ENCODE measurements at regions not wholly inside any gene's neighbourhood (a gene's known extent, or its start where the extent isn't known, plus 50 kb on each side); places are given as distances from the start of the nearest gene placed in this dataset.
A peak's percentile ranks its signal among the peaks of the same experiment; 100 is the strongest.

DNA sequence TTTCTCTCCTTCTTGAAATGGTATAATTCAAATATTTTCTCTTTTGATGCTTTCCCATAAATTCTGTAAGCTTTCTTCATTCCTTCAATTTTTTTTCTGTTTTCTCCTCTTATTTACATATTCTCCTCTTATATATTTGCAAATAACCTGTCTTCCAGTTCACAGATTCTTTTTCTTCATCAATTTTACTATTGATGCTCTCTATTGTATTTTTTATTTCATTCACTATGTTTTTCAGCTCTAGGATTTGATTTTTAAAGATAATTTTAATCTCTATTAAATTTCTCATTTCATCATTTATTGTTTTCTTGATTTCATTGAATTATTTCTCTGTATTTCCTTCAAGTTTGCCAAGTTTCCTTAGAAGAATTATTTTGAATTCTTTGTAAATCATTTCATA is 54.0 kb upstream of the PRPS1L1 start:
- DNase-seq (ENCODE audit: low read depth), result no peak
- H3K4me3 ChIP-seq (ENCODE audit: low read depth, low read length), result no peak overlapping the region
- TF ChIP-seq, protein P1, sequence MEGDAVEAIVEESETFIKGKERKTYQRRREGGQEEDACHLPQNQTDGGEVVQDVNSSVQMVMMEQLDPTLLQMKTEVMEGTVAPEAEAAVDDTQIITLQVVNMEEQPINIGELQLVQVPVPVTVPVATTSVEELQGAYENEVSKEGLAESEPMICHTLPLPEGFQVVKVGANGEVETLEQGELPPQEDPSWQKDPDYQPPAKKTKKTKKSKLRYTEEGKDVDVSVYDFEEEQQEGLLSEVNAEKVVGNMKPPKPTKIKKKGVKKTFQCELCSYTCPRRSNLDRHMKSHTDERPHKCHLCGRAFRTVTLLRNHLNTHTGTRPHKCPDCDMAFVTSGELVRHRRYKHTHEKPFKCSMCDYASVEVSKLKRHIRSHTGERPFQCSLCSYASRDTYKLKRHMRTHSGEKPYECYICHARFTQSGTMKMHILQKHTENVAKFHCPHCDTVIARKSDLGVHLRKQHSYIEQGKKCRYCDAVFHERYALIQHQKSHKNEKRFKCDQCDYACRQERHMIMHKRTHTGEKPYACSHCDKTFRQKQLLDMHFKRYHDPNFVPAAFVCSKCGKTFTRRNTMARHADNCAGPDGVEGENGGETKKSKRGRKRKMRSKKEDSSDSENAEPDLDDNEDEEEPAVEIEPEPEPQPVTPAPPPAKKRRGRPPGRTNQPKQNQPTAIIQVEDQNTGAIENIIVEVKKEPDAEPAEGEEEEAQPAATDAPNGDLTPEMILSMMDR (IDR thresholded peaks at IDR 0.05; ENCODE audit: insufficient read depth, low read depth, low read length, missing control alignments), result no peak

DNA sequence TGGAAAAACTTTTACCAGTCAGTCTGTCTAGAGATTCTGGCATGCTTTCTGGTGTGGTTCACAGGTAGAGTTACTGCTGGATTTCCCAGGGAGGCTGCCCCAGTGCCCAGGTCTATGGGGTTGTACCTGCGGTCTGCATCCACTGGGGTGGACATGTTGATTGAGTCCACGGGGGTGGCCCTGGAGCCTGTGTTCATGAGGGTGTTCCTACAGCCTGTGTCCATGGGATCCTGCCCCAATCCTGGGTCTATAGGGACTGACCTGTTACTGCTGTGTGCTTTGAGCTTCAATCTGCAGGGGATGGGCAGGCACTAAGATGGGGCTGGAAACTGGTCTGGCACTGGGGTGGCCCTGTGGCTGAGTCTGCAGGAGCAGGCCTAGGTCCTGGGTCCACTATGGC is 54.5 kb upstream of the PRPS1L1 start:
- H3K4me3 ChIP-seq (ENCODE audit: low read depth, low read length), result no peak overlapping the region
- DNase-seq (ENCODE audit: low read depth), result no peak
- TF ChIP-seq, protein P1 (IDR thresholded peaks at IDR 0.05; ENCODE audit: insufficient read depth, low read depth, low read length, missing control alignments), result no peak

DNA sequence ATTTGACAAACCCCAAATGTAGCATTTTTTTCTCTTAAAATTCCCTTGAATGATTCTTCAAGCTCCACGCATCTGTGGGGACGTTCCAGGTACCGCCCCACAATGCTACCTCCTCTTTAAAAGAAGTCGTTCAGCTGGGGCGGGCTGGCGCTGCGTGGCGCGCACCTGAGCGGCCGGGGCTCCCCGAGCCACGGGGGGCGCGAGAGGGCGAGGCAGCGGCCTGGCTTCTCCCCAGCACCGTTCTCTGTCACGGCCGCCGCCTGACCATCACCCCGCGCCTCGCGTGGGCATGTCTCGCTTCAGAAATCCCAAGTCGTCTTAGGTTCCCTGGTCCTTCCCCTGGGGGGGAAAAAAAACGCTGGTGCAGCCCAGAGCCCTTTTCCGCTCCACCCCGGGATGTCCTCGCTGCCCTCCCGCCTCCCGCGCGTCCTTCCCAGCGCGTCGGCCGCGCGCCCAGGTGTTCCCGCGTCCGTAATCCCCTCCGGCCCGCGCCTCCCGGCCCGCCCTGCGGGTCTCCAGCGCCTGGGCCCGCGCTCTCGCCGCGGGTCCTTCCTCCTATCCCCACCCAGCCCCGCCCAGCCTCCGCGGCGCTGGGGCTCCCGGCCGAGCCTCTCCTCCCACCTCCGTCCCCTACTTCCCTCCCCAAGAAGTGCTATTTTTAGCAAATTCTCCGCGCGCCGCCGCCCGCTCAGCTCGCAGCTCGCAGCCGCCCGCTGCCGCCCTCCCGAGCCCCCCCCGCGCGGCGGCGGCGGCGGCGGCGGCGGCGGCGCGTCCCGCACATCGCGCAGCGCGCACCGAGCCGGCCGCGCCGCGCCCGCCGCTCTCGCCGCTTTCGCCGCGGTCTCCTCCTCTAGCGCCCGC is 58.7 kb upstream of the PRPS1L1 start:
- TF ChIP-seq, protein P1 (IDR thresholded peaks at IDR 0.05; ENCODE audit: insufficient read depth, low read depth, low read length, missing control alignments), result no peak
- H3K4me3 ChIP-seq (ENCODE audit: low read depth, low read length), result peak overlapping the region; percentile 3; the same call in 1 of the 2 replicates
- peak; percentile 3 for DNase-seq (ENCODE audit: low read depth)

DNA sequence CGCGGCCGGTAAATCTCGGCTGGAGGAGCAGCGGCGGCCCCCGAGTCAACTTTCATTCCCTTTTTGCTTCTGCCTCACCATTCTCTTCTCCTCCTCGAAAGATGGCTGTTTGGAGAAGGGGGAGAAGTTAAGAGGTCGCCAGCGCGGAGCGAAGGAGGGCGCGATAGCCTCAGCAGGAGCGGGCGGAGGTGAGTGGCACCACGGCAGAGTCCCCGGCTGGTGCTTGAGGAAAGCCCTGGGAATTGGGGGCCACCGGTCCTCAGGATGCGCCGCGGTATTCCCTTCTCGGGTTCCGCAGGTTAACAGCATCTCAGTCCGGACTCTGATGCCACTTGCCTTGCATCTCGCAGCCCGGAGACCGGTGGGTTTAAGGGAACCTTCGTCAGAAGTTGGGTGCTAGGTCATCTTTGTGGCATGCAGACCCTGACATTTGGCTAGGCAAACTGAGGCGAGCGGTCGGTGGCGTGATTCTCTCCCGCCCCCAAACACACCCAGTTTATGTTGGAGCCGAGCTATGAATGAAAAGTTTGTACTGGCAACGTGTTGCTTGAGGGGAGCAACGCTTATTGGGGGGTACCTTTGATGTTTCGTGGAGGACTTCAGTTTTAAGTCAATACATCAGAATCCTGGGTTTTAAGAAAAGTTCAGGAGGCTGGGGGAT is 59.5 kb upstream of the PRPS1L1 start:
- DNase-seq (ENCODE audit: low read depth), result no peak
- H3K4me3 ChIP-seq (ENCODE audit: low read depth, low read length), result no peak overlapping the region
- TF ChIP-seq, protein P1 (IDR thresholded peaks at IDR 0.05; ENCODE audit: insufficient read depth, low read depth, low read length, missing control alignments), result no peak

DNA sequence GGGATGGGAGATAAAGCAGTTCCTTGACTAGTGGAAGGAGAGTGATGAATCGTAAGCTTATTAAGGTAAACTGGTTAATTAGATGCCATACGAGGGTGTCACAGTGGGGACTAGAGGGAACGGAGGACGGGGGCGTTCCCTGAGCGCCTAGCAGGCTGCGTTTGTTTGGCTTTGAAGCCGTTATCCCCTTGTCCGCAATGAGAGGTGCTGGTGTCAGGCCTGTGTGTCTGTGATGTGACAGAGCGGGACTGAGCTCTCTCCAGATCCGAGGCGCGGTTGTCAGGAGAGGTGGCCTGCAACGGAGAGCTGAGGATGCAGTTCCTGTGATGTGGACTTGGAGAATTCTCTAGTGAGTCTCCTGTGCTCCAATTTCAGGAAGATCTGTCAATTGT is 60.0 kb upstream of the PRPS1L1 start:
- H3K4me3 ChIP-seq (ENCODE audit: low read depth, low read length), result no peak overlapping the region
- TF ChIP-seq, protein P1 (IDR thresholded peaks at IDR 0.05; ENCODE audit: insufficient read depth, low read depth, low read length, missing control alignments), result no peak
- no peak for DNase-seq (ENCODE audit: low read depth)

DNA sequence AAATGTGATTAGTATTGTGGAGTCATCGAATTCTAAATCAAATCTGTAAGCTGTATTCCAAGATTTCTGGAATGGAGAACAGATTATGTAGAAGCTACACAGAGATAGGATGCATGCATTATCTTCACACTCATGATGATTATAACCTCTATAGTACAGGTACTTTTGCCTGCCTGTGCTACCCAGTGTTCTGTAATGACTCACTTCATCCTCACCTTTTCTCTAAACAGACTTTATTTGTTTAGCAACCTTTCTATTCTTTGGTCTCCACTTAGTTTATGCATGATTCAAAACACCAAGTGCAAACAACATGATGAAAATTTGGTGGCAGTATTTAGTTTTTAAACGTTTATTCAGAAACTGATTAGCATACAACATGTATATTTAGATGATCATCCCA is 68.4 kb upstream of the PRPS1L1 start:
- H3K4me3 ChIP-seq (ENCODE audit: low read depth, low read length), result no peak overlapping the region
- DNase-seq (ENCODE audit: low read depth), result no peak
- TF ChIP-seq, protein P1 (IDR thresholded peaks at IDR 0.05; ENCODE audit: insufficient read depth, low read depth, low read length, missing control alignments), result no peak
